ENCODE measurements at regions not wholly inside any gene's neighbourhood (a gene's known extent, or its start where the extent isn't known, plus 50 kb on each side); places are given as distances from the start of the nearest gene placed in this dataset.

DNA sequence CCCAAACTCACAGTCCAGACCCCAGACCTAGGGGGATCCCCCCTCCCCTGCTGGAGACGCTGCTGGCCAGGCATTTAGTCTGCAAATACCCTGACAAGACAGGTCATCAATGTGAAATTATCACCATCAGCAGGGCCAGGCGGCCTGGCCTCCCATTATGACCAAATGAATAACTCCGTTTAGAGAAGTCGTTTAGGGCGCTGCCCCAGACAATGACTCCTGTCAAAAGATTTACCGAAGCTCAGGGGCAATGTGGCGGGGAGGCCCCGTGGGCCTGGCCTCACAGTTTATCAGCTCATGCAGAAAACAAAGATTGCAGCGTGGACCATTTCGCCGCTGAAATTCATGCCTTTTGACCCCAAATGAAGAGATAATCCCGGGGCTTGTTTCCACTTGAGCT is 76.5 kb downstream of the HMX1 start:
- Histone ChIP-seq H2AK5ac (ENCODE audit: low read depth, low read length) (no peak overlapping the region), H3K4ac (replicated peaks; ENCODE audit: insufficient read length, low read depth, low read length) (no peak overlapping the region), H3K36me3 (ENCODE audit: control insufficient read depth in 2 of 4, insufficient read depth in 4 of 4, low read length in 3 of 4) (no peaks in the 10 kb centered on the region), H2BK5ac (ENCODE audit: low read depth, low read length) (no peak overlapping the region), H2BK120ac (replicated peaks; ENCODE audit: low read depth, low read length) (no peak overlapping the region), H3K14ac (ENCODE audit: insufficient read length) (no peak overlapping the region), H3K27ac (ENCODE audit: low read depth, low read length) (no peak overlapping the region), H4K91ac (replicated peaks; ENCODE audit: insufficient read length, low read length) (no peak overlapping the region), H3K9ac (replicated peaks in 1 of 4; ENCODE audit: extremely low read depth in 1 of 4, low read depth in 3 of 4, low read length in 3 of 4) (no peak overlapping the region), H4K20me1 (replicated peaks in 1 of 2; ENCODE audit: control insufficient read depth in 1 of 2, insufficient read depth in 2 of 2, low read length in 2 of 2) (peaks cover 0 to 10% of the 10 kb centered on the region in 2 experiments), H3K23ac (ENCODE audit: insufficient read length) (no peak overlapping the region), H3K4me3 (ENCODE audit: extremely low read depth in 1 of 4, insufficient read depth in 2 of 4, low read depth in 3 of 4, low read length in 4 of 4) (no peak overlapping the region), H2BK15ac (ENCODE audit: low read length) (no peak overlapping the region), H3K56ac (replicated peaks; ENCODE audit: insufficient read length, low read depth, low read length) (no peak overlapping the region), H2BK12ac (ENCODE audit: low read depth, low read length) (no peak overlapping the region), H3K9me3 (ENCODE audit: insufficient read depth in 2 of 2, low read depth in 1 of 2, low read length in 1 of 2) (no peaks in the 10 kb centered on the region), H4K5ac (ENCODE audit: insufficient read length, low read depth, low read length) (no peak overlapping the region), H3K79me1 (ENCODE audit: low read depth, low read length) (no peaks in the 10 kb centered on the region), H4K8ac (ENCODE audit: extremely low read depth, insufficient read depth, low read length) (no peak overlapping the region; the same call in 1 of the 2 replicates), H3K18ac (ENCODE audit: extremely low read depth, low read length) (no peak overlapping the region), H3K23me2 (ENCODE audit: low read depth, low read length) (peaks cover 2% of the 10 kb centered on the region; the same call in 1 of the 2 replicates), H3K4me1 (replicated peaks in 1 of 4; ENCODE audit: control insufficient read depth in 3 of 4, insufficient read depth in 4 of 4, low read length in 3 of 4) (no peaks in the 10 kb centered on the region; a peak in 1 of 7 replicates), H3K4me2 (ENCODE audit: insufficient read depth in 1 of 2, low read depth in 2 of 2, low read length in 2 of 2) (no peak overlapping the region), H3K79me2 (ENCODE audit: control insufficient read depth in 1 of 2, insufficient read depth in 2 of 2, low read length in 2 of 2) (no peaks in the 10 kb centered on the region), H2AFZ (ENCODE audit: low read length) (no peak overlapping the region), H2BK20ac (ENCODE audit: low read length) (no peak overlapping the region), H3K27me3 (replicated peaks in 1 of 4; ENCODE audit: control insufficient read depth in 3 of 4, extremely low read depth in 1 of 4, insufficient read depth in 3 of 4, low read length in 3 of 4) (no peaks in the 10 kb centered on the region; a peak in 1 of 7 replicates)
- POLR2A ChIA-PET (ENCODE audit: partially characterized antibody): no interaction called here
- 84% methylated on average over 12 of the region's 12 CpGs; no CpG with 5 or more reads in 1 of the 2 experiments for WGBS, 2 experiments (ENCODE audit: extremely low coverage in 1 of 2, insufficient coverage in 1 of 2, insufficient read length in 1 of 2, insufficient replicate concordance in 2 of 2, low coverage in 1 of 2, low lambda C conversion rate in 2 of 2, missing lambda C conversion rate in 1 of 2)
- DNase-seq (ENCODE audit: low read depth in 1 of 2, low spot score in 2 of 2) (no peak), FAIRE-seq (no peak)
- TF ChIP-seq EZH2 (IDR thresholded peaks at IDR 0.05; ENCODE audit: low read depth, low read length, severe bottlenecking) (no peak), TEAD4 (IDR thresholded peaks at IDR 0.05; ENCODE audit: low read depth, low read length) (no peak), BCL11A (IDR thresholded peaks at IDR 0.05; ENCODE audit: low read depth in 2 of 2, low read length in 2 of 2) (no peak)
- CTCF ChIA-PET (ENCODE audit: partially characterized antibody): interaction anchor here (0.7 to 2.9 kb wide), 9 partner anchors 10 to 107 kb away, joined by 3 to 25 read pairs (median 3); no protein-coding TSS in a partner anchor

All from H1 (cell line).